CD4-positive, alpha-beta T cell treated with Interleukin-1 beta for 1 hour (primary cell): ENCODE measurements at regions not wholly inside any gene's neighbourhood (a gene's known extent, or its start where the extent isn't known, plus 50 kb on each side); places are given as distances from the start of the nearest gene placed in this dataset.
"Not testable (repeated sequence)": the region's sequence is repeated elsewhere in the genome, so short reads cannot be mapped to it uniquely, and the experiment has no call there.

ENCODE experiments used
- DNase-seq, 2 donors: peaks; one replicate each; pipeline ENCODE4 v3.0.0-alpha.2; 2020 to 2022

- no peak for DNase-seq
Observed at GRCh38 chr14:51447411-51447810, 204.3 kb upstream of the FRMD6 start.

DNA sequence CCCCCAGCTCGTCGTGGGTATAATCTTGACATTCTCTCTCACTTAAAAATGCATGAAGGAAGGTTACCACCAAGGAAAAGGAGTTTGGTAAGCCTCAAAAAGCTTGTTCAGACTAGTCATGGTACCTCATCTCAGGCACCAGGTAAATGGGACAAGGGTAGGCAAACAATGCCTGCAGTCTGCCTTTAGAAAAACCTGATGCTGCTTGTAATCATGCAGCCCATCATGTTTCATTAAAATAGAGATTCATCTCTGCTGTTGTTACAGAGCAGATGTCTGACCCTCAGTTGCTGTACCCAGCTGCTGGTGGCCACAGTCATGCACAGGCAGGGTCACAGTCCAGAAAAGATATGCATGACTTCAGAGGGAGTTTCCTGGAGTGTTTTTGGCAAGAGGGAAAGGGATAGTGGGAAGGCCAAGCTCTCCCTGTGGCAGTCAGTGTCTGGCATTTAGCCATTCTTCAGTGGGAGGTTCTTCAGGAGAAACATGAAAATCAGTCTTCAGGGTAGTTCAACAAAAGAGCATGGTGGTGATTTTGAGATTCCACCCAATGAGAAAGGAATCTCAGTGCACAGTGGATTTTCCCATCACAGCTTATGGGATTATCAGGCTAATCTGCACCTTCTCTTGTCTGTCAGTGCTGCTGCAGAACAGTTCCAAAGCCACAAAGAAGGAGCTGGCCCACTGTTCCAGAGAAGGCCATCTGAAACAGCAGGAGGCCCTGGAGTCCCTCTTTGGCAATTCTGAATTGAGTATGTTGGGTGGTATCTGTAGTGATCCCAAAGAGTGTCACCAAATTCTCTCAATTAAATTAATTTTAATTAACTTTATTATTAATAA, 202.7 kb upstream of the FRMD6 start:
- DNase-seq = no peak

DNA sequence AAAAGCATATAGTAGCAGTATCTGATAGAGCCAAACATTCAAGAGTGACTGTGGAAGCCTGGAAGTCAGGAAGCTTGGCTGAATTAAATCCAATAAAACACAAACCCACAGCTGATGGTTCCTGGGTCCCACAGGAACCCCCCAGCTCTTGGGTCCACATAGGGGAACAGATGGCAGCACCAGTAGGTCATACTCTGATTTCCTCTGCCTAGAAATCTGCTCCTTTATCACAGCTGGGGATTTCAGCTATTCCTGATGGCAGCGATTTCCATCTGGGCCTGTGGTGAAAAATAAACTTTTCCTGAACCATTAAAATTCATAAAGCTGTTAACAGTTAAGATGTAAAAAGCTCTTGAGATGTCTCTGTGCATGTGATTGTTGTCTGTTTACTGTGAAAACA, 202.0 kb upstream of the FRMD6 start:
- DNase-seq = no peak

DNA sequence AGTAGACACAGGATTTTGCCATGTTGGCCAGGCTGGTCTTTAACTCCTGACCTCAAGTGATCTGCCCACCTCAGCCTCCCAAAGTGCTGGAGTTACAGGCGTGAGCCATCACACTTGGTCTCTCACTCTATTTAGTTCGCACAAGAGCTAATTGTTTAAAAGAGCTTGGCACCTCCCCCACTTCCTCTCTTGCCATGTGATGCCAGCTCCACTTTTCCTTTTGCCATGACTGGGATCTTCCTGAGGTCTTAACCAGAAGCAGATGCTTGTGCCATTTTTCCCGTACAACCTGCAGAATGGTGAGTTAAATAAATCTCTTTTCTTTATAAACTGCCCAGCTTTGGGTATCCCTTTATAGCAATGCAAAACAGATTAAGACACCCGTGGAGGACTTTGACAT, 200.1 kb upstream of the FRMD6 start:
- DNase-seq = no peak

- no peak for DNase-seq
Observed at GRCh38 chr14:51453869-51454268, 197.8 kb upstream of the FRMD6 start.

DNA sequence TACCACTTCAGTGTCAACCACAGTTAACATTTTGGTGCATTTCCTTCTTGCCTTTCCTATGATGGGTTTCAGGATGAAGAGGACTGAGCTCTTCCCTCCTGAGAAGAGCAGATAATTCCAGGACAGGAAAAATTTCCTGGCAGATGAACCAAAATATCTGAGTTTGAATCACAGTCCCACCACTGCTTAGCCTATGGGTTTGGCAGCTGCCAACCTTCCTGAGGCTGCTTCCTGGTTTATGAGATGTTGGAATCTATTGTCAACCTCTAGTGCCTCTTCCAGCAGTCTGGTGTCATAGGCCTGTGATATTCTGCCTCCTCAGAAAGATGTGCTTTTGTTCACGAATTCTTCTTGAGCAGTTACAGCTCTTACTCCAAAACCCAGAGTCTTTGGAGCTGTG, 197.4 kb upstream of the FRMD6 start:
- no peak for DNase-seq

GRCh38 chr14:51455041-51455835, 196.5 kb upstream of the FRMD6 start:
- no peak for DNase-seq

DNA sequence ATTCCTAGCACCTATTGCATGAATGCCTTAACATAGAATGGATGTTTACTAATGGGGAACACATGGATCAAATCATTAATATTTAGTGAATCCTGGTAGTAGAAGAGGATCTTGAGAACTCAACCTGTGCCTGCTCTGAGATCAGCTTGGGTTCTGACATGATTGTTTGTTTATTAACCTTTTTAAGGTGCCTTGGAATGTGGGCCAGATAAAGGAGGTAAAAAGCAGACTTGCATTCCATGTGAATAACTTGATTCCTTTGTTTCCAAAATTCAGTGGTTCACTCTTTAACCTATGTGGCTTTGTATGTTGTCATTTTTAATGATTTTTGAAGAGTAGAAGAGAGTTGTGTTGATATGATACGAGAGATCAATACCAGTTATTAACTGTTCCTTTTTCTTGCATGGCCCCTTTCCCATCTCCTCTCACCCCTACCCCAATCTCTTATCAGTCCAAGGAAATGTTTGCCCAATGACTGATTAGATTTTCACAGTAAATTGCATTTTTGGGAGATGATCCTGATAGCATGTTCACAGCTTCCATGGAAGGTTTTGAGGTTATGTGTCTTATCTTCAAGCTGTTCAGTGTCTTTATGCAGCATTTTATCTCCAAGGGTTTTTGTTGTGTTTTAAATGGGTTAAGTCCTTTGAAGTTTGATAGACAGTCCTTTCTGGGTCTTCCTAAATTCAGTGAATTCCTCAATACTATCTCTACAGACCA, 193.7 kb upstream of the FRMD6 start:
- DNase-seq = no peak

GRCh38 chr14:51458563-51458955, 193.2 kb upstream of the FRMD6 start:
- DNase-seq = no peak

GRCh38 chr14:51460011-51460410, 191.7 kb upstream of the FRMD6 start:
- DNase-seq = no peak

DNA sequence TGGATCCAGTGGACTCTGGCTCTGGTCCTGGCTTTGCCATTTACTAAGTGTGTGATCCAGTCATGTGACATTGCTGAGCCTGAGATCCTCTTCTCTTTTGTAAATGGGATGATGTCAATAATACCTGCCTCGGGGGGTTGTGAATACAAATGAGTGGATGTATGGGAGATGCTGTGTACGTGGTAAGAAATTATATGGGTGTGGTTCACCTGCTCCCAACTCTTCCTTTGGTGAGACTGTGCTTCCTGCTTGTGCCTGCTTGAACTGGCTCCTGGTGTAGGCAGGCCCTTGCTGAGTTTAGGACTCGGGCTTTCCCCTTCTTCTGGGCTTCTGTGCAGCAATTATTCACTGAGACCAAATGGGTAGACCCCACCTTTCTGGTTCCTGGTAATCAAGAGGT, 189.5 kb upstream of the FRMD6 start:
- no peak for DNase-seq

GRCh38 chr14:51462706-51463105, 189.0 kb upstream of the FRMD6 start:
- no peak for DNase-seq

DNA sequence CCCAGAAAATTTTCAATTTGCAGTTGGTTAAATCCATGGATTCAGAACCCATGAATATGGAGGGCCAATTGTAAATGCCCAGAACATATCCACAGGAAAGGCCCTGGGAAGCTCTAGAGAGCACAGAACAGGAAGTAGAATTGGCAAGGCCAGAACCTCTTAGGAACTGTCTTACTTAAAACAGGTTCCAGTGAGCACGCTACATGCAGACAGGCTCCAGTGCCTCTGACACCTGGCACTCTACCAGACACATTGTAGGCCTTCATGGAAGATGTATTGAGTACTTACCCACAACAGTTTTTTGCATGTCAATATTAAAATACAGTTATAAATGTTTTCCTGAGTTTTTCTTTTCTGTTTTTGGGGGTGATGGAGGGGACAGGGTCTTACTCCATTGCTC, 188.2 kb upstream of the FRMD6 start:
- no peak for DNase-seq

DNA sequence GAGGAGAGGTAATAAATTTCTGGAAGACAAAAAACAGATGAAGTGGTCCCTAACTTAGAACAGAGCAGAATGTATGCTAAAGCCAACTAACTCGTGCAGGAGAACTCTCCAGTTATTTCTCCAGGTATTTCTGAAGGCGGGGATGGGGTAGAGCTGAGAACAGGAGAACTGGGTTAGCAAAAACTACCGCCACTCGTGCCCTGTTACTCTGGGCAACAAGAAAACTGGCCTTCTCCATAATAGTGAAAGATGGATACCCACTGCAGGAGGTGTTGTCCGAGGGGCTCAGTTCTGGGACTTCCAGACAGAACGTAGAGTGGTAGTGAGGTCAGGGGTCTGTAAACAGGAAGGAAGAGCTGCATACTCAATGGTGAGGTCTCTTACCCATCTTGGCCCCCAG, 187.3 kb upstream of the FRMD6 start:
- DNase-seq = no peak

DNA sequence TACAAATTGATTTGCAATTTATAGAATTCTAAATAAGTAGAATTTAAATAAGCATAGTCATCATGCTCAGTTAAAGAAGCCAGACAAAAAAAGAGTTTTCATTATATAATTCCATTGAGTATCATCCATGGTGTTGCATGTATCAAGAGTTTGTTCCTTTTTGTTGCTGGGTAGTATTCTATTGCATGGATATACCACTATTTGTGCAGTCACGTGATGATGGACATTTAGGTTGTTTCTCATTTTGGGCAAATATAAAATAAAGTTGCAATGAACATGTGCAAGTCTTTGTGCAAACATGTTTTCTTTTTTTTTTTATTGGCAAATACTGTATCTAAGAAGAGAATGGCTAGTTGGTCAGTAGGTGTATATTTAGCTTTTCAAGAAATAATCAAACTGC, 186.2 kb upstream of the FRMD6 start:
- DNase-seq = no peak

GRCh38 chr14:51467392-51467791, 184.3 kb upstream of the FRMD6 start:
- not testable (repeated sequence) for DNase-seq

- DNase-seq = no peak
Observed at GRCh38 chr14:51468523-51468922, 183.2 kb upstream of the FRMD6 start.

- no peak for DNase-seq
Observed at GRCh38 chr14:51472881-51473280, 178.8 kb upstream of the FRMD6 start.

GRCh38 chr14:51473351-51473750, 178.4 kb upstream of the FRMD6 start:
- DNase-seq = no peak

GRCh38 chr14:51473808-51474565, 177.7 kb upstream of the FRMD6 start:
- DNase-seq = no peak

DNA sequence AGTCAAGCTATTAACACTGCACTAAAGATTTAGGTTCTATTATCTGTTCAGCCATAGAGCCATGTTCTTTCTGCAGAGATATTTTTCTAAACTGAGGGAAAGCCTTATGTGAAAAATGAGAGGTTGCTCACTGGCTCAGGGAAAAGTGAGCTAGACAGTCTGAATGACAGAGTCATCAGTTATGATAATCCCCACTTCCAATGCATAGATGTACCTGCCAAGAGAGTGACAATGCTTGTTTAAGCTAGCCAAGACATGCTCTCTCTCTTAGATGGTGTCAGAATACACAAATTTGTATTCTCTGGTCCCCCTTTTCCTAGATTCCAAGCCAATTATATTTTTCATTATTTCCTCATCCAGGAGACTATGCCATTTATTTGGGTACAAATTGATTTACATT, 176.9 kb upstream of the FRMD6 start:
- no peak for DNase-seq

GRCh38 chr14:51478175-51478621, 173.5 kb upstream of the FRMD6 start:
- DNase-seq = no peak
